ENCODE measurements at regions not wholly inside any gene's neighbourhood (a gene's known extent, or its start where the extent isn't known, plus 50 kb on each side); places are given as distances from the start of the nearest gene placed in this dataset.
"Not testable (repeated sequence)": the region's sequence is repeated elsewhere in the genome, so short reads cannot be mapped to it uniquely, and the experiment has no call there.

GRCh38 chr12:61232040-61232439 is 1028.2 kb upstream of the USP15 start:
- H3K36me3 ChIP-seq (ENCODE audit: insufficient read depth, low read length), result no peaks in the 10 kb centered on the region
- H3K9me3 ChIP-seq (replicated peaks; ENCODE audit: low read length), result peaks cover 7% of the 10 kb centered on the region
- H3K9ac ChIP-seq (ENCODE audit: low read depth, low read length), result no peak overlapping the region
- H3K27me3 ChIP-seq (ENCODE audit: control insufficient read depth, insufficient read depth, low read length), result no peaks in the 10 kb centered on the region
- no peak overlapping the region for H3K4me3 ChIP-seq (ENCODE audit: low read length)
- no peaks in the 10 kb centered on the region for H3K4me1 ChIP-seq (ENCODE audit: control insufficient read depth, insufficient read depth, low read length)
- no peak overlapping the region for H3K4me2 ChIP-seq (ENCODE audit: low read length)

- no peak overlapping the region for H3K9ac ChIP-seq (ENCODE audit: low read depth, low read length)
- H3K9me3 ChIP-seq (replicated peaks; ENCODE audit: low read length), result peaks cover 3% of the 10 kb centered on the region
- H3K36me3 ChIP-seq (ENCODE audit: insufficient read depth, low read length), result no peaks in the 10 kb centered on the region
- no peaks in the 10 kb centered on the region for H3K4me1 ChIP-seq (ENCODE audit: control insufficient read depth, insufficient read depth, low read length)
- H3K4me3 ChIP-seq (ENCODE audit: low read length), result no peak overlapping the region
- no peaks in the 10 kb centered on the region for H3K27me3 ChIP-seq (ENCODE audit: control insufficient read depth, insufficient read depth, low read length)
- no peak overlapping the region for H3K4me2 ChIP-seq (ENCODE audit: low read length)
These were observed 1009.9 kb upstream of the USP15 start for GRCh38 chr12:61250303-61250702.

DNA sequence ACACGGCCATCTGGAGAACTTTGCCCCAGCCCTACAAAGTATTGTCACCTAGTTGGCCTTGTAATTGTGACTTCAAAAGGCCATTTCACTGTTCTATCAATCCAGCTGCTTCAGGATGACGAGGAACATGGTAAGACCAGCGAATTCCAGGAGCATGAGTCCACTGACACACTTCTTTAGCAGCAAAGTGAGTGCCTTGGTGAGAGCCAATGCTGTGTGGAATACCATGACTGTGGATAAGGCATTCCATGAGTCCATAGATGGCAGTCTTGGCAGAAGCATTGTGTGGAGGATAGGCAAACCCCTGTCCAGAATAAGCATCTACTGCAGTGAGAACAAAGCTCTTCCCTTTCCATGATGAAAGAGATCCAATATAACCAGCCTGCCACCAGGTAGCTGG is 1009.1 kb upstream of the USP15 start:
- Histone ChIP-seq H3K9ac (ENCODE audit: low read depth, low read length) (no peak overlapping the region), H3K9me3 (replicated peaks; ENCODE audit: low read length) (peaks cover 3% of the 10 kb centered on the region), H3K4me1 (ENCODE audit: control insufficient read depth, insufficient read depth, low read length) (no peaks in the 10 kb centered on the region), H3K27me3 (ENCODE audit: control insufficient read depth, insufficient read depth, low read length) (no peaks in the 10 kb centered on the region), H3K4me2 (ENCODE audit: low read length) (no peak overlapping the region), H3K4me3 (ENCODE audit: low read length) (no peak overlapping the region), H3K36me3 (ENCODE audit: insufficient read depth, low read length) (no peaks in the 10 kb centered on the region)

- Histone ChIP-seq H3K9me3 (replicated peaks; ENCODE audit: low read length) (peaks cover 3% of the 10 kb centered on the region), H3K9ac (ENCODE audit: low read depth, low read length) (no peak overlapping the region), H3K4me2 (ENCODE audit: low read length) (no peak overlapping the region), H3K4me1 (ENCODE audit: control insufficient read depth, insufficient read depth, low read length) (no peaks in the 10 kb centered on the region), H3K36me3 (ENCODE audit: insufficient read depth, low read length) (no peaks in the 10 kb centered on the region), H3K27me3 (ENCODE audit: control insufficient read depth, insufficient read depth, low read length) (no peaks in the 10 kb centered on the region), H3K4me3 (ENCODE audit: low read length) (no peak overlapping the region)
These were observed 1006.0 kb upstream of the USP15 start for GRCh38 chr12:61254225-61254624.

DNA sequence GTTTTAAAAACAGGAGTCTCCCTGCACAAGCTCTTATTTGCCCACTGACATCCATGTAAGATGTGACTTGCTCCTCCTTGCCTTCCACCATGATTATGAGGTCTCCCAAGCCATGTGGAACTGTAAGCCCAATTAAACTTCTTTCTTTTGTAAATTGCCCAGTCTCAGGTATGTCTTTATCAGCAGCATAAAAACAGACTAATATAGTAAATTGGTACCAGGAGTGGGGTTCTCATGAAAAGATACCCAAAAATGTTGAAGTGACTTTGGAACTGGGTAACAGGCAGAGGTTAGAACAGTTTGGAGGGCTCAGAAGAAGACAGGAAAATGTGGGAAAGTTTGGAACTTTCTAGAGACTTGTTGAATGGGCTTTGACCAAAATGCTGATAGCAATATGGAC is 995.9 kb upstream of the USP15 start:
- not testable (repeated sequence) for H3K4me3 ChIP-seq (ENCODE audit: low read length); H3K27me3 ChIP-seq (ENCODE audit: control insufficient read depth, insufficient read depth, low read length); H3K9ac ChIP-seq (ENCODE audit: low read depth, low read length); H3K36me3 ChIP-seq (ENCODE audit: insufficient read depth, low read length); H3K9me3 ChIP-seq (replicated peaks; ENCODE audit: low read length); H3K4me2 ChIP-seq (ENCODE audit: low read length); H3K4me1 ChIP-seq (ENCODE audit: control insufficient read depth, insufficient read depth, low read length)

DNA sequence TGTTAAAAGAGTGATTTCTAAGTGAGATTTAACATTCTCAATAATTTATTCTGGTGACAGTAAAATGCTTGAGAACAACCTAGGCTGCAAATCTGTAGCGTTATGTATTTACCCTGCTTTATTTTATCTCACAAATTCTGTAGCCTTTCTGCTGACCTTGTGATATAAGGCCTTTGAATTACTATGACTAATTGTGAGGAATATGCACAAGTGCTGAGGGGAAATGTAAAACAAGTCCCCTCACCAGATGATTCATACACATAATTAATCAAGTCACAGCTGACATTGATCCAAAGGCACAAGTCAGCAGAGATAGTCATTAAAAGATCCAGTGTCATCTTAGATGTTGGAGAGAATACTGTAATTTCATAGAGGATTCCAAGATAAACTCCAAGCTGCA is 992.7 kb upstream of the USP15 start:
- no peak overlapping the region for H3K4me3 ChIP-seq (ENCODE audit: low read length)
- H3K4me1 ChIP-seq (ENCODE audit: control insufficient read depth, insufficient read depth, low read length), result no peaks in the 10 kb centered on the region
- H3K9me3 ChIP-seq (replicated peaks; ENCODE audit: low read length), result no peaks in the 10 kb centered on the region
- no peak overlapping the region for H3K4me2 ChIP-seq (ENCODE audit: low read length)
- H3K36me3 ChIP-seq (ENCODE audit: insufficient read depth, low read length), result no peaks in the 10 kb centered on the region
- H3K27me3 ChIP-seq (ENCODE audit: control insufficient read depth, insufficient read depth, low read length), result no peaks in the 10 kb centered on the region
- no peak overlapping the region for H3K9ac ChIP-seq (ENCODE audit: low read depth, low read length)

GRCh38 chr12:61272441-61272840 is 987.8 kb upstream of the USP15 start:
- no peak overlapping the region for H3K4me3 ChIP-seq (ENCODE audit: low read length)
- no peak overlapping the region for H3K9ac ChIP-seq (ENCODE audit: low read depth, low read length)
- no peaks in the 10 kb centered on the region for H3K9me3 ChIP-seq (replicated peaks; ENCODE audit: low read length)
- no peak overlapping the region for H3K4me2 ChIP-seq (ENCODE audit: low read length)
- no peaks in the 10 kb centered on the region for H3K27me3 ChIP-seq (ENCODE audit: control insufficient read depth, insufficient read depth, low read length)
- H3K4me1 ChIP-seq (ENCODE audit: control insufficient read depth, insufficient read depth, low read length), result no peaks in the 10 kb centered on the region
- no peaks in the 10 kb centered on the region for H3K36me3 ChIP-seq (ENCODE audit: insufficient read depth, low read length)

GRCh38 chr12:61282790-61283575 is 977.2 kb upstream of the USP15 start:
- Histone ChIP-seq H3K4me3 (ENCODE audit: low read length) (no peak overlapping the region), H3K9ac (ENCODE audit: low read depth, low read length) (no peak overlapping the region), H3K4me2 (ENCODE audit: low read length) (no peak overlapping the region), H3K4me1 (ENCODE audit: control insufficient read depth, insufficient read depth, low read length) (no peaks in the 10 kb centered on the region), H3K27me3 (ENCODE audit: control insufficient read depth, insufficient read depth, low read length) (no peaks in the 10 kb centered on the region), H3K36me3 (ENCODE audit: insufficient read depth, low read length) (no peaks in the 10 kb centered on the region), H3K9me3 (replicated peaks; ENCODE audit: low read length) (peaks cover 4% of the 10 kb centered on the region)

DNA sequence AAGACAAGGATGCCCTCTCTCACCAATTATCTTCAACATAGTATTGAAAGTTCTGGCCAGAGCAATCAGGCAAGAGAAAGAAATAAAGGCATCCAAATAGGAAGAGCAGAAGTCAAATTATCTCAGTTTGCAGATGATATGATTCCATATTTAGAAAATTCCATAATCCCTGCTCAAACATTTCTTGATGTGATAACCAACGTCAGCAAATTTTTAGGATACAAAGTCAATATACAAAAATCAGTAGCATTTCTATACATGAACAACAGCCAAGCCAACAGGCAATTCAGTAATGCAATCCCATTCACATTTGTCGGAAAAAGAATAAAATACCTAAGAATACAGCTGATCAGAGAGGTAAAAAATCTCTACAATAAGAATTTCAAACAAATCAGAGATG is 969.7 kb upstream of the USP15 start:
- Histone ChIP-seq H3K9me3 (replicated peaks; ENCODE audit: low read length) (peaks cover 4% of the 10 kb centered on the region), H3K9ac (ENCODE audit: low read depth, low read length) (no peak overlapping the region), H3K36me3 (ENCODE audit: insufficient read depth, low read length) (no peaks in the 10 kb centered on the region), H3K4me3 (ENCODE audit: low read length) (no peak overlapping the region), H3K27me3 (ENCODE audit: control insufficient read depth, insufficient read depth, low read length) (no peaks in the 10 kb centered on the region), H3K4me1 (ENCODE audit: control insufficient read depth, insufficient read depth, low read length) (no peaks in the 10 kb centered on the region), H3K4me2 (ENCODE audit: low read length) (no peak overlapping the region)

DNA sequence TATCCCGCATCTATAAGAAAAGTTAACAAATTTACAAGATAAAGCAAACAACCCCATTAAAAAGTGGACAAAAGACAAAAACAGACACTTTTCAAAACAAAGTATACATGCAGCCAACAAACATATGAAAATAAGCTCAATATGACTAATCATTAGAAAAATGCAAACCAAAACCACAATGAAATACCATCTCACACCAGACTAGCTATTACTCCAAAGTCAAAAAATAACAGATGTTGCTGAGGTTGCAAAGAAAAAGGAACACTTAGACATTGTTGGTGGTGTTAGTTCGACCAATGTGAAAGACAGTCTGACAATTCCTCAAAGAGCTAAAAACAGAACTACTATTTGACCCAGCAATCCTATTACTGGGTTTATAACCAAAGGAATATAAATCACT is 968.6 kb upstream of the USP15 start:
- H3K4me1 ChIP-seq (ENCODE audit: control insufficient read depth, insufficient read depth, low read length), result no peaks in the 10 kb centered on the region
- H3K4me2 ChIP-seq (ENCODE audit: low read length), result no peak overlapping the region
- peaks cover 4% of the 10 kb centered on the region for H3K9me3 ChIP-seq (replicated peaks; ENCODE audit: low read length)
- no peak overlapping the region for H3K9ac ChIP-seq (ENCODE audit: low read depth, low read length)
- no peak overlapping the region for H3K4me3 ChIP-seq (ENCODE audit: low read length)
- H3K36me3 ChIP-seq (ENCODE audit: insufficient read depth, low read length), result no peaks in the 10 kb centered on the region
- no peaks in the 10 kb centered on the region for H3K27me3 ChIP-seq (ENCODE audit: control insufficient read depth, insufficient read depth, low read length)

DNA sequence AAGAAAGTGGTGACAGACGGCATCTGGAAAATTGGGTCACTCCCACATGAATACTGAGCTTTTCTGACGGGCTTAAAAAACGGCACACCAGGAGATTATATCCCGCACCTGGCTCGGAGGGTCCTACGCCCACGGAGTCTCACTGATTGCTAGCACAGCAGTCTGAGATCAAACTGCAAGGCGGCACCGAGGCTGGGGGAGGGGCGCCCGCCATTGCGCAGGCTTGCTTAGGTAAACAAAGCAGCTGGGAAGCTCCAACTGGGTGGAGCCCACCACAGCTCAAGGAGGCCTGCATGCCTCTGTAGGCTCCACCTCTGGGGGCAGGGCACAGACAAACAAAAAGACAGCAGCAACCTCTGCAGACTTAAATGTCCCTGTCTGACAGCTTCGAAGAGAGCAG is 966.2 kb upstream of the USP15 start:
- not testable (repeated sequence) for H3K27me3 ChIP-seq (ENCODE audit: control insufficient read depth, insufficient read depth, low read length); H3K4me2 ChIP-seq (ENCODE audit: low read length); H3K4me1 ChIP-seq (ENCODE audit: control insufficient read depth, insufficient read depth, low read length); H3K9ac ChIP-seq (ENCODE audit: low read depth, low read length); H3K36me3 ChIP-seq (ENCODE audit: insufficient read depth, low read length); H3K9me3 ChIP-seq (replicated peaks; ENCODE audit: low read length); H3K4me3 ChIP-seq (ENCODE audit: low read length)

DNA sequence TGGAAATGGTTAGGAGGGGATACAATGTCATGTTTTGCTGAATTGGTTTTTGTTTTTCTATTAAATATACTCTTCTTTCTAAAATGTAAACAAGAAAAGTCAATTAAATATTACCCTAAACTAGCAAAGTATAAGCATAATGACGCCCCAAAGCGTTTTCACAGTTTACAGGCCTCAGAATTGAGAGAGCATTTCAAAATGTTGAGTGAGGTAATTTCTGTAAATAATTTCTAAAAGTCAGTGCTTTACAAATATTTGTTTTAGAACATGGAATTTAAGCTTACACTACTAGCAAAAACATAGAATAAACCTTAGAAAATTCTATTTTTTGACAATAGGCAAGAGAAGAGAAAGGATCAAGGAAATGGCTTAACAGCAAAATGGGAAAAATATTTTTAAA is 958.4 kb upstream of the USP15 start:
- no peaks in the 10 kb centered on the region for H3K4me1 ChIP-seq (ENCODE audit: control insufficient read depth, insufficient read depth, low read length)
- H3K36me3 ChIP-seq (ENCODE audit: insufficient read depth, low read length), result no peaks in the 10 kb centered on the region
- no peak overlapping the region for H3K9ac ChIP-seq (ENCODE audit: low read depth, low read length)
- no peak overlapping the region for H3K4me3 ChIP-seq (ENCODE audit: low read length)
- no peak overlapping the region for H3K4me2 ChIP-seq (ENCODE audit: low read length)
- H3K9me3 ChIP-seq (replicated peaks; ENCODE audit: low read length), result no peaks in the 10 kb centered on the region
- H3K27me3 ChIP-seq (ENCODE audit: control insufficient read depth, insufficient read depth, low read length), result no peaks in the 10 kb centered on the region
